GM18907 (cell line): ENCODE measurements at regions not wholly inside any gene's neighbourhood (a gene's known extent, or its start where the extent isn't known, plus 50 kb on each side); places are given as distances from the start of the nearest gene placed in this dataset.
A peak's percentile ranks its signal among the peaks of the same experiment; 100 is the strongest.

ENCODE experiments used
- ATAC-seq: cut with Tn5 transposase; IDR thresholded peaks from one replicate; pipeline ENCODE4 v1.9.1; 2021; ENCODE audit warnings: mild to moderate bottlenecking, moderate library complexity; ENCODE audit not compliant: unreplicated experiment

DNA sequence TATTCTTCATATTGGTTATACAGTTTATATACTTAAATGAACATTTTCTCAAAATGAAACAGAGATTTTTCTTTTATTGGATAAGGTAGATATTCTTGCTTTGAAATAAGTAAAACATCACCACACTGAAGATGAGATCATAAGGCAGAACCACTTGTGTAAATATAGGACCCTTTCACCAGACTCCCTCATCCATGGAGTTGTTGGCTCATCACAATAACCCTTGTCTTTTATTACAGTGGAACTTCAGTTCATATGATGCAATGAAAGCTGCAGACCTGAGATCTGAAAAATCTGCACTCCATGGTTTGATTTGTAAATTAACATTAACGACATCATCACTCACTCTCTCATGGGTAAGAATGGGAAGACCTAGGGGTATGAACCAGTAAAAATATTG is 51.9 kb upstream of the DBX2 start:
- ATAC-seq, result no peak

DNA sequence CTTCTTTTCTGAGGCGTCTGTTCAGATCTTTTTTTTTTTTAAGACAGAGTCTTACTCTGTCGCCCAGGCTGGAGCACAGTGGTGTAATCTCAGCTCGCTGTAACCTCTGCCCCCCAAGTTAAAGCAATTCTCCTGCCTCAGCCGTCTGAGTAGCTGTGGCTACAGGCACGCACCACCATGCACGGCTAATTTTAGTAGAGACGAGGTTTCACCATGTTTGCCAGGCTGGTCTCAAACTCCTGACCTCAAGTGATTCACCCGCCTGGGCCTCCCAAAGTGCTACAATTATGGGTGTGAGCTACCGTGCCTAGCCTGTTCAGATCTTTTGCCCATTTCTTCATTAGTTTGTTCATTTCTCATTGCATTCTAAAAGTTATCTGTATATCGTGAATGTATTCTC is 55.1 kb upstream of the DBX2 start:
- no peak for ATAC-seq

DNA sequence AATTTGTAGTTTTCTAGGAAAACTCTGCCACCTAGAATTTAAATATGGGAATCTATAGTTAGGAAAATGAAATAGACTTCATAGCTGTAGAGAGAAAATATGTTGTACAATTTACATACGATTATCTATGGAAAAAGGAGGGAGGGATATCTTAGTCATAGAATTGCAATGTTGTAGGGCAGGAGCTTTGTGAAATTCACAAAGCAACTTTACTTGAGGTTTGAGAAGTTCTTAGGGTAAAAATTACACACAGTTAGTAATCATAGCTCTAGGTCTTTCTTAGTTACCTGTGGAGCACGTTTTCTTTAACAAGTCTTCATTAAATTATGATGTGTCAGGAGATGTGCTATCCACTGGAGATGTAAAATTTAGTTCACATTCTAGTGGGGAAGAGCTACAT is 61.4 kb upstream of the DBX2 start:
- no peak for ATAC-seq

DNA sequence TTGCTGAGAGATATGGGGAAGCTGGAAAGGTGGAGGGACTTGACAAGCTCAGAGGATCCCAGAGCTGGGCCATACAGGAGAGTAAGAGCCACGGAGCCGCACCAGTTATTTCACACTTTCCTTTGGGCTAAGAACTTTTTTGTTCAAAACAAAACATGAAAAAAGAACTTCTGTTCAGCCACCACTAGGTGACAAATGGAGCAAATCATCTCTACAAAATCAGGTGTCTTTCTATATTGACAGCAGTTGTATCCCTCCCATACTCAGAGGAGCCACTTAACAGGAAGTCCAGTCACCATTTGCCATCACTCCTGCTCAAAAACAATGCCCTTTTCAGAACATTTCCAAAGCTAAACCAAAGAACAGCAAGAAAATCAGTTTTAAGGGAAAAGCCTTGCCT is 70.3 kb upstream of the DBX2 start:
- no peak for ATAC-seq

DNA sequence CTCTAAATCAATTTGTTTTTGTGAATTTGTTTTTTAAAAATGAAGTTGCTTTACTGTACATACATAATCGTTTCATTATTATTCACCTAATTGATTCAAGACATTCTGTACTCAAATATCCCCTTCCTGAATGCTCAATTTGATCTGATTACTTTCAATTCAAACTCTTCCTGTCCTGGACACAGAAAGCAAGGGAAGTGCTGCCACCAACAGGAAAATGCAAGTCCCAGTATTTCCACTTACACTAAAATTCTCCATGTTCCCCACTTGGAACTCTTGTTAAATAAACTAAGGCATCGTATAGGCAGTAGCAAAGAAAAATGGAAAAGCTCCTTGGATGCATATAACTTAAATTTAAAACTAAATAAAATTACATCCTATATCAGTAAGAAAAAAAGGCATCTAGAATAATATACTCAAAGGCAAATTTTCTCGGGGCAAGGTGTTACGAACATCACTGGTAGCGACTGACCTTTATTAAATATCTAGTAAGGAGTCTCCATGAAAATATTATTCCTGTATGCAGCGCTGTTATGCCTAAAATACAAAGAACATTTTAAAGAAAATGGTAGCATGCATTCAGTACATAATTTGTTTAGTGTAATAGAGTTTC is 72.0 kb upstream of the DBX2 start:
- no peak for ATAC-seq

DNA sequence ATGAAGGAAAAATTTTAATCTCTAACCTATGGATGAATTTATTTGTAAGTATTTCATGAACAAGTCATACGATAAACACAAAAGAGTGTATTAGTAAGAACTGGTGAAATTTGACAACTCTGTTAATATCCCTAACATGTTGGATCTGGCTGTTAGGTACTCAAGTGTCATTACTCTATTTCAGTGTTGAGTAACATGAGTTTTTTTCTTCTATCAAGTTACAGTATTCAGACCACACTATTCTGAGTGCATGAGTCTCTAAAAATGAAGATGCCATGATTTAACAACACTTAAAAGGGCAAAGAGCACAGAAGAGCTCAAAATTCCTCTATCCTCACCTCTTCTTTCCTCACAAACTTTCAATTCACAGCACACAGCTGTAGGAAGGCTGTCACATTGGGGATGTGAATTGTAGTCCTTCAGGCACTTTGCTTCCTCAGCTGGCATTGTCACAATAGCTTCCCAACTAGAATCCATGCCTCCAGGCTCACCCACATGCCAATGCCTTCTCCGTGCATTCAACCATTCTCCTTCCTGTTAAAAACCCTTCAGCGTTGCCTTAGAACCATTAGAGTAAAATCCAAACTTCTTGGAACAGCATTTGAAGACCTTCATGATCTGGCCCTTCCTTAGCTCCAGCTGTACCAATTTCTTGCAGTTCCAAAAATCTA is 73.7 kb upstream of the DBX2 start:
- no peak for ATAC-seq

DNA sequence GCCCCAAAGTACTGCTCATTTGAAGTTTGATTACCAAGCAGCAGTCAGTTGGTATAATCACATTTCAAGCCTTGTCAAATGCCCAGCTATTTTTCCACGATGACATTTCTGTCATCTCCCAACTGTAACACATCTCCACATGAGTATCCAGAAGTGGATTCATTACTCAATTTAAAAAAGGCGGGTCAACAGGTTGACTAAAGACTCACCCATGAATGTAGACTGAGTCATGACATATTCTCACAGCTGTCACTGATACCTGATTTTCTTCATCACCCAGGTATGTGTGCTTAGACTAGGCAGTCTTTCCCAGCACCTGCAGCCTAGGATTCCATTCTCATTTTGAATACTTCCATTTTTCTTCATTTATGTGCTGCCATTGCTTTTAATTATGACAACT is 75.1 kb upstream of the DBX2 start:
- ATAC-seq, result no peak

DNA sequence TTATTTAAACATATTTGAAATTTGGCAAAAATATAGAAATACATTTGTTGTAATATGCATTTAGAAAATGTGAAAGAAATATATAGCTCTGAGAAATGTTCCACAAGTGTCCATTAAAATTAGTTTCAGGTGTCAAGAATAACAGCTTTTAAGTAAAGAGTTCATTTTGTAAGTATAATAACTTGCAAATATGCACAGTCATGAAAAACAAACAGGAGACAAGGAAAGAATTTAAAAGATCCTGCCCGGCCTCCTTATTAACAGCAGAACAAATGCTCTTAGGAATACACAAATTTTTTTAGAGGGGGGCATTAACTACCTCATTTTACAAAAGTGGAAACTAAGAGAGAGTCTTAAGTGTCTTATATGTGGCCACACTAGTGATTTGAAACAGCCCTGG is 77.7 kb upstream of the DBX2 start:
- no peak for ATAC-seq

DNA sequence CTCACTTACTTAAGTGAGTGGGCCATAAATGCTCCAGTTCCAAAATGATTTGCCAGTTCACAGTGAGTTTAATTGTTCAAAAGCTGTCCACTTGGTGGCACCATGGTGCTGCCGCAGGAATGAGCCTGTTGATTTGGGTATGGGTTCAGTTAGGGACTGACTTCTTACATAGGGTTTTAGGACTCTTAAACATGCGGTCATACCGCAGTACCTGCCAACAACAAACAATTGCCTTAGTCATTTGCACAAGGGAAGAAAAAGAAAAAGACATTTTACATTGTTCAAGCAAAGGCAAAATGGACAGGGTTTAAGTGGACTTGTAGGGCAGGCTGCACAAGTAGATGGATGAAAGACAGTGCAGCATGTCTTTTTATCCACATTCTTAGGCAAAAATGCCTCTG is 80.0 kb upstream of the DBX2 start:
- peak; percentile 91 for ATAC-seq

DNA sequence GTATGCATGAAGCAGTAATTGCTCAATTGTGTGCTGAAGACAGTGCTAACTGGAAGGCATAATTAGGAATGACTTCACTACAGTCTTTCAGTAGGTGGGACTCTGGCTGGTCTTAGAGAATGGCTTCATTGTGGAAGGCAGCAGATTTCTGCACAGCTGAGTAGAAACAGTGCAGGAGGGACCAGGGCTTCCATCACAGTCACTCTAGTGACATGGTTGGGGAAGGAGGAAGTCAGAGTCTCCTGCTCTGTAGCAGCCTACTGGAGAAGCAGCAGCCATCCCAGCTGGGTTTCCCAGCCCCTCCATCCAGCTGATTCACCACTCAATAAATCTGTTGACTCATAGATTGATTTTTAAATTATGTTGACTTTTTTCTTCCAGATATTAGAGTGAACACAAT is 80.6 kb upstream of the DBX2 start:
- ATAC-seq, result no peak

DNA sequence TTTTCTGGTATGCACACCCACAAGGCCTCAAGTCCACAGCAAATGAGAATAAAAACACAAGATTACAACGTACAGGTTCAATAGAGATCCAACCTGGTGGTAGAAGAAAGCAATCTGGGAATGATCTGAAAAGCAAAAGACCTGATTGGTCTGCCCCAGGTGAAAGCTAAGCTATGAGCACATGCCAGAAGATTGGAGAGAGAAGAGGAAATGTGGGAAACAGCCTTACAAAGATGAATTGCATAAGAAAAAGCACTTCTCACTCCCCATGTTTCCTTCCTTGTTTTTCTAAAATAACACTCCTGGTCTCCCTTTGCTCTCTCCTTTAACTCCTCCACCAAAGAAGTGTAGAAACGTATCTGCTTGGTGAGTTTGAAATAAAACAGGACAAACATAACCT is 77.3 kb upstream of the ANO6 start:
- ATAC-seq, result no peak

DNA sequence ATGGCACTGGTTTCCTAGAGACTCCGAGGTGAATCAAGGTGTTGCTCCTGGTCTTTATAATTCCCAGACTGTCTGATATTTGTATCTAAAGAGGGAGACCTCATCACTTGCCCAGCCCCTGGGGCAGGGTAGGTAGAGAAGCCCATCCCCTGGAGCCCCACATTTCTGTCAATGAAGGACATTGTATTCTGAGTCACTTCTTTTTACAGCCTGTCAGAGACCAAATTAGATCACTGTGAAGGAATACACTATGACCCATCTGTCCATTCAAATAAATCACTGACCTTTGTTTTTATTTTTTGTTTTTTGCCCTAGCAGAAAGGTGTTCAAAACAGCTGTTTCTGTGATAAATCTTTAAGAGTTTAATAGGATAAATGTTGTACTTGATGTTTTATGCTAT is 67.9 kb upstream of the ANO6 start:
- no peak for ATAC-seq

DNA sequence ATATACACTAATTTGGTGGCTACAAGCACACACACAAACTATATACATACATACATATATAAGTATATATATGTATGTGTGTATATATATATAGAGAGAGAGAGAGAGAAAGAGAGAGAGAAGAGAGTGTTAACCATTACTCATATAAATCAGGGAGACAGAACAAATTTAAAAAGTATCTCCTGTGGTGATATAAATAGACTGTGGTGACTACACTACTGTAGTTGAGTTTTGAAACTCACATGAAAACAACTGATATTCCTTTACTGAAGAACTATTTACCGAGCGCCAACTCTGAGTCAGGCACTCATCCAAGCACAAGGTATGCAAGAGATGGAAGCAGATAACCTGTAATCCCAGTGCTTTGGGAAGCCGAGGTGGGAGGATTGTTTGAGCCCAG is 67.3 kb upstream of the ANO6 start:
- ATAC-seq, result no peak

DNA sequence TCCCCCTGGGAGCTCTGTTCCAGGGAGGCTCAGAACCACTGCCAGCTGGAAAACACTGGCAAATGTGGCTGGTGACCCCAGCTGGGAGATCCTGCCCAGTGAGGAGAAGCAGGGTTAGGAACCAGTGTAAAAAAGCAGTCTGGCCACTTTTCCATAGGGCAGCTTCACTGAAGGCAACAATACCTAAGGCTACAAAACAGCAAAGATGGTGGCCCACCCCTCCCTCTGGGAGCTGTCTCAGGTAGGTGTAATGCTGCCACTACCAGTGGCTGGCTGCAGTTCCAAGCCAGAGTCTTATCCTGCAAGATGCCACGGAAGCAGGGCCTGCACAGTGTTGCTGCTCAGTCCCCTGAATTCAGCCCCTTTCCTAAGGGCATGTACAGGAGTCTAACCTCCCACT is 50.6 kb upstream of the ANO6 start:
- no peak for ATAC-seq

DNA sequence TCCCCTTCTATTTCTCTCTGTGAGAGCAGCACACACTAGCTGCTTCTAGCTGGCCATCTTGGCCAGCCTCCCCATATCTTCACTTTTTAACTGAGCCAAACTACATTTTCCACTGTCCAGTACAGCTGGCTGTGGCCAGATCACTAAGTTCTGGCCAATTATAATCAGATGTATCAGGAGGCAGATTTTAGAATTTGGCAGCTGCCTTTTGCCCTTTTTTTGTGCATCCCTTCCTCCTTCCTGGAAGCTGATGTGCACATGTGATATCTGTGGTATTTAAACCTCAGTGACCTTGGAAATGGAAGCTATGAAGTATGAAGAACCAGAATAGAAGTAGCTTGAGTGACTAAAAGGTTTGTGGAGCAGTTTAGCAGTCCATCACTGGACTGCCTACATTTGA is 49.8 kb upstream of the ANO6 start:
- no peak for ATAC-seq
